Uterus (tissue), 2 donors: ENCODE measurements at regions not wholly inside any gene's neighbourhood (a gene's known extent, or its start where the extent isn't known, plus 50 kb on each side); places are given as distances from the start of the nearest gene placed in this dataset.

ENCODE experiments used
- POLR2A ChIP-seq, 2 donors: fragments of 450-650 bp; IDR thresholded peaks; one replicate each; pipeline ENCODE4 v1.6.1; 2016; ENCODE audit warnings: antibody characterized with exemption in 2 of 2, mild to moderate bottlenecking in 1 of 2, moderate library complexity in 1 of 2
- TF ChIP-seq, protein P1 (sequence below), 4 experiments: fragments of 200-600 bp in 2 of 4; fragments of 450-650 bp in 2 of 4; sonication (generic) in 2 of 4; IDR thresholded peaks; one replicate each; pipeline ENCODE4 v1.5.1; 2016 to 2019; ENCODE audit warnings: antibody characterized with exemption in 4 of 4, mild to moderate bottlenecking in 2 of 4, moderate library complexity in 1 of 4

DNA sequence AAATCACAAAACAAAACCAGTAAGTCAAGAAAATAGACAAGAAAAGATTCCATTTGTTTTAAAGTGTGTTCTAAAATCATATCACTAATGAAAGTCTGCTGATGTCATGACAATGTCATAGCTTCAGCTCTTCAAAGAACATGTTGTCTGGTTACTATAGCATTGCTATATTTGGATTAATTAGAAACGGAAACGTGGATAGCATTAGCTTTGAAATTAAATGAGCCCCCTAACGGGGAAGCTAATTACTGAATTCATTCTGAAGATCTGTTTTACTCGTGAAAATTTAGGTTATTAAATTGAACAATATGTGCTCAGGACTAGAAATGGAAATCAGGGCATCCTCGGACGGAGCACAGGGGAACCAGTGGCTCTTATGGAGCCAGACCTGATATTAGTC lies 316.7 kb upstream of the AGTR1 start:
- no peak for TF ChIP-seq POLR2A (IDR thresholded peaks at IDR 0.05)
- TF ChIP-seq, protein P1, sequence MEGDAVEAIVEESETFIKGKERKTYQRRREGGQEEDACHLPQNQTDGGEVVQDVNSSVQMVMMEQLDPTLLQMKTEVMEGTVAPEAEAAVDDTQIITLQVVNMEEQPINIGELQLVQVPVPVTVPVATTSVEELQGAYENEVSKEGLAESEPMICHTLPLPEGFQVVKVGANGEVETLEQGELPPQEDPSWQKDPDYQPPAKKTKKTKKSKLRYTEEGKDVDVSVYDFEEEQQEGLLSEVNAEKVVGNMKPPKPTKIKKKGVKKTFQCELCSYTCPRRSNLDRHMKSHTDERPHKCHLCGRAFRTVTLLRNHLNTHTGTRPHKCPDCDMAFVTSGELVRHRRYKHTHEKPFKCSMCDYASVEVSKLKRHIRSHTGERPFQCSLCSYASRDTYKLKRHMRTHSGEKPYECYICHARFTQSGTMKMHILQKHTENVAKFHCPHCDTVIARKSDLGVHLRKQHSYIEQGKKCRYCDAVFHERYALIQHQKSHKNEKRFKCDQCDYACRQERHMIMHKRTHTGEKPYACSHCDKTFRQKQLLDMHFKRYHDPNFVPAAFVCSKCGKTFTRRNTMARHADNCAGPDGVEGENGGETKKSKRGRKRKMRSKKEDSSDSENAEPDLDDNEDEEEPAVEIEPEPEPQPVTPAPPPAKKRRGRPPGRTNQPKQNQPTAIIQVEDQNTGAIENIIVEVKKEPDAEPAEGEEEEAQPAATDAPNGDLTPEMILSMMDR (IDR thresholded peaks at IDR 0.05), result no peak
